Osteocyte (in vitro differentiated cells): ENCODE measurements at regions not wholly inside any gene's neighbourhood (a gene's known extent, or its start where the extent isn't known, plus 50 kb on each side); places are given as distances from the start of the nearest gene placed in this dataset.

Source experiments
- DNase-seq: peaks from one replicate; pipeline ENCODE4 v3.0.0; 2021; ENCODE audit warnings: mixed read lengths; ENCODE audit not compliant: unreplicated experiment; ENCODE audit errors: extremely low spot score
- H3K27ac Mint-ChIP-seq: one replicate; pipeline ENCODE4 v1.8.0; 2021; ENCODE audit warnings: mild to moderate bottlenecking, mixed read lengths; ENCODE audit not compliant: unreplicated experiment
- H3K27me3 Mint-ChIP-seq: one replicate; pipeline ENCODE4 v1.8.0; 2021; ENCODE audit warnings: mixed read lengths; ENCODE audit not compliant: unreplicated experiment
- H3K36me3 Mint-ChIP-seq: one replicate; pipeline ENCODE4 v1.8.0; 2021; ENCODE audit warnings: mixed read lengths; ENCODE audit not compliant: unreplicated experiment
- H3K4me1 Mint-ChIP-seq: one replicate; pipeline ENCODE4 v1.8.0; 2021; ENCODE audit warnings: mixed read lengths; ENCODE audit not compliant: unreplicated experiment
- H3K4me3 Mint-ChIP-seq: one replicate; pipeline ENCODE4 v1.8.0; 2021; ENCODE audit warnings: mild to moderate bottlenecking, moderate library complexity, mixed read lengths; ENCODE audit not compliant: unreplicated experiment
- H3K9me3 Mint-ChIP-seq: one replicate; pipeline ENCODE4 v1.8.0; 2021; ENCODE audit warnings: mixed read lengths; ENCODE audit not compliant: unreplicated experiment
- CTCF ChIP-seq: fragments of 200-600 bp; sonication (generic); IDR thresholded peaks from 2 replicates; pipeline ENCODE4 v1.5.0; 2021; ENCODE audit warnings: antibody characterized with exemption, mild to moderate bottlenecking, moderate library complexity

GRCh38 chr5:82858151-82859025 lies 218.8 kb downstream of the TMEM167A start:
- Mint-ChIP-seq H3K27ac (no peak overlapping the region), H3K4me3 (no peak overlapping the region), H3K4me1 (no peaks in the 10 kb centered on the region), H3K36me3 (no peaks in the 10 kb centered on the region), H3K9me3 (no peaks in the 10 kb centered on the region), H3K27me3 (peaks cover 10% of the 10 kb centered on the region)
- TF ChIP-seq CTCF = no peak
- no peak for DNase-seq

GRCh38 chr5:82855893-82856550 lies 221.2 kb downstream of the TMEM167A start:
- H3K9me3 Mint-ChIP-seq = no peaks in the 10 kb centered on the region
- no peaks in the 10 kb centered on the region for H3K36me3 Mint-ChIP-seq
- no peaks in the 10 kb centered on the region for H3K4me1 Mint-ChIP-seq
- H3K27ac Mint-ChIP-seq = no peak overlapping the region
- H3K27me3 Mint-ChIP-seq = peaks cover 6% of the 10 kb centered on the region
- no peak for DNase-seq
- TF ChIP-seq CTCF = no peak
- no peak overlapping the region for H3K4me3 Mint-ChIP-seq

- peaks cover 6% of the 10 kb centered on the region for H3K27me3 Mint-ChIP-seq
- no peaks in the 10 kb centered on the region for H3K9me3 Mint-ChIP-seq
- H3K36me3 Mint-ChIP-seq = no peaks in the 10 kb centered on the region
Measured at GRCh38 chr5:82854956-82855355, 222.2 kb downstream of the TMEM167A start.

GRCh38 chr5:82851471-82851870 lies 225.7 kb downstream of the TMEM167A start:
- peaks cover 6% of the 10 kb centered on the region for H3K27me3 Mint-ChIP-seq
- H3K27ac Mint-ChIP-seq = no peak overlapping the region
- no peak for DNase-seq
- no peaks in the 10 kb centered on the region for H3K36me3 Mint-ChIP-seq
- peaks cover 3% of the 10 kb centered on the region for H3K9me3 Mint-ChIP-seq
- no peaks in the 10 kb centered on the region for H3K4me1 Mint-ChIP-seq
- H3K4me3 Mint-ChIP-seq = no peak overlapping the region
- no peak for TF ChIP-seq CTCF

More at GRCh38 chr5:82854956-82855355, 222.2 kb downstream of the TMEM167A start:
- Mint-ChIP-seq H3K4me3 (no peak overlapping the region), H3K27ac (no peak overlapping the region), H3K4me1 (no peaks in the 10 kb centered on the region)
- no peak for TF ChIP-seq CTCF
- no peak for DNase-seq

- Mint-ChIP-seq H3K4me3 (no peak overlapping the region), H3K4me1 (no peaks in the 10 kb centered on the region)
Measured at GRCh38 chr5:82850393-82850792, 226.8 kb downstream of the TMEM167A start.

More at GRCh38 chr5:82850393-82850792, 226.8 kb downstream of the TMEM167A start:
- Mint-ChIP-seq H3K27me3 (peaks cover 6% of the 10 kb centered on the region), H3K9me3 (peaks cover 6% of the 10 kb centered on the region), H3K36me3 (no peaks in the 10 kb centered on the region), H3K27ac (no peak overlapping the region)
- TF ChIP-seq CTCF = no peak
- DNase-seq = no peak
